ENCODE measurements at regions not wholly inside any gene's neighbourhood (a gene's known extent, or its start where the extent isn't known, plus 50 kb on each side); places are given as distances from the start of the nearest gene placed in this dataset.
"Not testable (repeated sequence)": the region's sequence is repeated elsewhere in the genome, so short reads cannot be mapped to it uniquely, and the experiment has no call there.

DNA sequence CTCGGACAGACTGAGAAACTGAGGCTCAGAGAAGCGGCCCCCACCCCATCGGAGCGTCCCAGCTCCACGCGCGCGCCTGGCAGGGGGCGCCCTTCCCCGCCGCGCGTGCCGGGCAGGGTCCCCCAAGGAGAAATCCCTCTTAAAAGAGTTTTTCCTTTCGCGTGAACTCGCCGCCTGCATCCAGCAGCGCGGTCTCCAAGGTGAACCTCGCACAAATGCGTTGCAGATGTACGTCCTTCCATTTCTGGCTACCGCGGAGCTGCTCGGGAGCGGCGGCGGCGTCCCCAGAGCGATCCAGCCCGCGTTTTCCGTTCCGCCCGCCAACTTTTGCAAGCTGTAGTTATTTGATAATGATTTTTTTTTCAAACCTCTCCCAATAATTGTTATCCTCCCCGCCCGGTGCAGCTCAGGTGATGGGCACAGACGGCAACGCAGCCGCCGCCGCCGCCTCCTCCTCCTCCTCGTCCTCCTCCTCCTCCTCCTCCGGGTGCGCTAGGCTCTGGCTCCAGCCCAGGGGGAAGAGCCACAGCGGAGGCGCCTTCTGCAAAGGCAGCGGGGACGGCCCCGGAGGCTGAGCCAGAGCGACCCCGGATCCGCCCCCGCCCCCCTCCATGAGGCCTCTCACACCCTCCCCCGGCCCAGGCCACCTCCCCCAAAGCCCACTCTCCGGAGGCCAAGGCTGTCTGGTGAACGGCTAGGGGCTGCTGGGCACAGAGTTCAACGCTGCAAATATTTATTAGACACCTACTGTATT is 74.0 kb upstream of the CUX1 start:
- TF ChIP-seq GATA1 (IDR thresholded peaks at IDR 0.05; ENCODE audit: low read depth, low read length), result no peak
- TF ChIP-seq POLR2A (IDR thresholded peaks at IDR 0.05; ENCODE audit: low read length), result no peak
- DNase-seq, result peak; percentile 82 to 84

- TF ChIP-seq POLR2A (IDR thresholded peaks at IDR 0.05; ENCODE audit: low read length), result no peak
- TF ChIP-seq GATA1 (IDR thresholded peaks at IDR 0.05; ENCODE audit: low read depth, low read length), result no peak
- DNase-seq, result no peak
Observed at GRCh38 chr7:101743995-101744360, 73.4 kb upstream of the CUX1 start.

DNA sequence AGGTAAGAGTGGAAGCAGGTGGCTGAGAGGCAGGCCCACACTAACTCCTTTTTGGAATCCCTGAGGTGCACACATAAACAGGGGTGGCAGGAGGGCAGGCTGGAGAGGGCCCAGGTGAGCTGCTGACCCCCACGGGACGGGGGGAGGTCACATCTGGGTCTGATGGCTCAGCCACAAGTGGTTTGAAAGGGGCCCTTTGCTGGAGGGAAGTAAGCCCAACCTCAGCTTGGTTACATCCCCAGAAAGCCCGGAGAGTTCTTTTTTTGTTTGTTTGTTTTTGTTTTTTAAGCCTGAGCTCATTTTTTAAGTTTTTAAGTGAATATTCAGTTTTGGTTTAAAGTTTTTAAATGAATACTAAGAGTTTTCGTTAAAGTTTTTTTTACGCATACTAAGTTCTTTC is 72.8 kb upstream of the CUX1 start:
- no peak for TF ChIP-seq GATA1 (IDR thresholded peaks at IDR 0.05; ENCODE audit: low read depth, low read length)
- no peak for TF ChIP-seq POLR2A (IDR thresholded peaks at IDR 0.05; ENCODE audit: low read length)
- DNase-seq, result no peak

DNA sequence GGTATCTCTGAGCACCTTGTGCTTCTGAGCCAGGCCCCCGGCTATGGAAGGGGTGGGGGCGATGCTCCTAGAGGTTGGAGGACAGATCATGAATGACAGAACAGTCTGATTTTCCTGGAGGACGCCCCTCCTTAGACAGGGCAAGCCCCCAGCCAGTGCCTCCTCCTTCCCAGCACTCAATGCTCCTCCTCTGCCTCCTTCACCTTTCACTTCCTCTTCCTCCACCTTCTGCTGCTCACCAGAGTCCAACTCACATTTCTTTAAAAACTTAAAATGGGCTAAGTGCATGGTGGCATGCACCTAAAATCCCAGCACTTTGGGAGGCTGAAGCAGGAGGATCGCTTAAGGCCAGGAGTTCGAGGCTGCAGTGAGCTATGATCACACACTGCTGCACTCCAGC is 71.1 kb upstream of the CUX1 start:
- no peak for TF ChIP-seq POLR2A (IDR thresholded peaks at IDR 0.05; ENCODE audit: low read length)
- no peak for DNase-seq

DNA sequence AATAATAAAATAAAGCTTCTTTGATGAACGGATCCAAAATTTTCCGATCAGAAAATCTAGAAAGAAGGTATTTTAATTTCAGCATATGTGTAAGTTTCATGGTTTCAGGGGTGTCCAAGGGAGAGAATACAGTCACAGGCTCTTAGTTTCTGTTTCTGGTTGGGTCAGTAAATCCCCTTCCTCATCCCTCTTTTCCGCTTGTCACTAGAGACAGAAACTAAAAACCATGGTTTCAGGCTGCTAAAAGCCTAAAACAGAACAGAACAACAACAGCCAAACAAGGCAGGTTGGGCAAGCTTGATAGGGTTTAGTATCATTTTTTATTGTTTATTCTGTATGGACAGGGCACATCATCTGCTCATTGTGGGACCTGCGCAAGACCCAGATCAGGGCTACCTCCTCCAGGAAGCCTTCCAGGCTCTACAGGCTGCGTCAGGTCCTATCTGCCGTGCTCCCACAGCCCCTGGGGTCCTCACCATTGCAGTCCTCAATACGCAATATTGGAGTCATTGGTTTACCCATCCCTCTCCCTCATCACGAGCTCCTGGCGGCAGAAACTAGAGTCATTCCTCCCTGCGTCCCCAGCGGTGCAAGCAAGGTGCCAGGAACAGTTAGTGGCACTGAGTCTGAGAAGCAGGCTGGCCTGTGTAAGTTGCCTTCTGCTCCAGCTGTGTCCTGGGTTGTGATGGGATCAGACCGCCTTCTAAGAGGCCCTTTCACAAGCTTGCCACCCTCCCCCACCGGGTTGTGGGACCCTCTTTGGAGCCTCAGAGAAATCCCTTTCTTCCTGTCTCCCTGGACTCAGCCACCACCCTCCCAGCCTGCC is 70.2 kb upstream of the CUX1 start:
- no peak for TF ChIP-seq POLR2A (IDR thresholded peaks at IDR 0.05; ENCODE audit: low read length)
- no peak for TF ChIP-seq GATA1 (IDR thresholded peaks at IDR 0.05; ENCODE audit: low read depth, low read length)
- no peak for DNase-seq

DNA sequence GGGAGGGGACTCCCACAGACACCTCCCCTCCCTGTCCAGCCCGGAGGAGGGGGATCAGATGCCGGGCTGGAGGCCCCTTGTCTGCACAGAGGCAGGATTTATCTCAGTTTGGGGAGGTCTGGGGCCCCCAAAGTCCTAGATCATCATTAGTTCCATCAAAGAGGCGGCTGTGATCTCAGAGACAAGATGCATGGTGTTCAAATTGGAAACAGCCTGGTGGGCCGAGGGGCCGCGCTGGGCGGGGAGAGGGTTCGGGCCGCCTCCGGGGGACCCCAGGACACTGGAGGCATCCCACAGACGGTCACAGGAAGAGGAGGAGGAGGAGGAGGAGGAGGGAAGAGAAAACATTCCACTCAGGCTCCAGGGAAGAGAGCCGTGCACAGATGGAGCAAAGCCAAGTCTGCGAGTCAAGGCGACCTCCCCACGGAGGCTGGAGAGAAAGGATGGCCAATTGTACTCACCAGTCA is 69.5 kb upstream of the CUX1 start:
- DNase-seq, result no peak

DNA sequence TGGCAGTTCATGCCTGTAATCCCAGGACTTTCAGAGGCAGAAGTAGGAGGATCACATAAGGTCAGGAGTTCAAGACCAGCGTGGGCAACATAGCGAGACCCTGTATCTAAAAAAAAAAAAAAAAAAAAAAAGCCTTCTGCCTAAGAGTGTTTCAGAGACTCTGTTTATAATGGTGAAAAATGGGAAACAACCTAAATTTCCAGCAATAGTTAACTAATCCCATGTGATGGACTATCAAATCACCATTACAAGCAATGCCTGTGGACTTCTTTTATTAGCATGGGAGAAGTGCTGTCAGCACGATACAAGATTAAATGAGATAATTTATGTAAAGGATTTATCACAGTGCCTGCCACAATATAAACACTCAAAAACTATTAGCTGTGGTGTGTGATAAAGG is 67.5 kb upstream of the CUX1 start:
- DNase-seq, result no peak
- TF ChIP-seq POLR2A (IDR thresholded peaks at IDR 0.05; ENCODE audit: low read length) (no peak), GATA1 (IDR thresholded peaks at IDR 0.05; ENCODE audit: low read depth, low read length) (no peak)

More for the DNA sequence above, 69.5 kb upstream of the CUX1 start:
- TF ChIP-seq GATA1 (IDR thresholded peaks at IDR 0.05; ENCODE audit: low read depth, low read length), result no peak
- TF ChIP-seq POLR2A (IDR thresholded peaks at IDR 0.05; ENCODE audit: low read length), result no peak

- DNase-seq, result no peak
- no peak for TF ChIP-seq GATA1 (IDR thresholded peaks at IDR 0.05; ENCODE audit: low read depth, low read length)
- TF ChIP-seq POLR2A (IDR thresholded peaks at IDR 0.05; ENCODE audit: low read length), result no peak
Observed at GRCh38 chr7:101753316-101753715, 64.1 kb upstream of the CUX1 start.

- no peak for DNase-seq
- TF ChIP-seq GATA1 (IDR thresholded peaks at IDR 0.05; ENCODE audit: low read depth, low read length), result no peak
- no peak for TF ChIP-seq POLR2A (IDR thresholded peaks at IDR 0.05; ENCODE audit: low read length)
Observed at GRCh38 chr7:101754424-101755159, 62.8 kb upstream of the CUX1 start.

- no peak for DNase-seq
- TF ChIP-seq POLR2A (IDR thresholded peaks at IDR 0.05; ENCODE audit: low read length) (no peak), GATA1 (IDR thresholded peaks at IDR 0.05; ENCODE audit: low read depth, low read length) (no peak)
Observed at GRCh38 chr7:101757879-101758278, 59.5 kb upstream of the CUX1 start.

DNA sequence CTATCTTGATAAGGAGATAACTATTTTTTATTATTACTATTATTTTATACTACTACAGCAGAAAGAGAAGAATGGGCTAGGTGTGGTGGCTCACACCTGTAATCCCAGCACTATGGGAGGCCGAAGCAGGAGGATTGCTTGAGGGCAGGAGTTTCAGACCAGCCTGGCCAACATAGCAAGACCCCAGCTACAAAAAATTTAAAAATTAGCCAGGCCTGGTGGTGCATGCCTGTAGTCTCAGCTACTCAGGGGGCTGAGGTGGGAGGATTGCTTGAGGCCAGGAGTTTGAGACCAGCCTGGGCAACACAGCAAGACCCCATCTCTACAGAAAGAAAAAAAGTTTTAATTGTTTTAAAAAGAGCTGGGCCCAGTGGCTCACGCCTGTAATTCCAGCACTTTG is 58.9 kb upstream of the CUX1 start:
- DNase-seq, result not testable (repeated sequence)

GRCh38 chr7:101764221-101764620 is 53.2 kb upstream of the CUX1 start:
- TF ChIP-seq GATA1 (IDR thresholded peaks at IDR 0.05; ENCODE audit: low read depth, low read length) (no peak), POLR2A (IDR thresholded peaks at IDR 0.05; ENCODE audit: low read length) (no peak)
- DNase-seq, result no peak

DNA sequence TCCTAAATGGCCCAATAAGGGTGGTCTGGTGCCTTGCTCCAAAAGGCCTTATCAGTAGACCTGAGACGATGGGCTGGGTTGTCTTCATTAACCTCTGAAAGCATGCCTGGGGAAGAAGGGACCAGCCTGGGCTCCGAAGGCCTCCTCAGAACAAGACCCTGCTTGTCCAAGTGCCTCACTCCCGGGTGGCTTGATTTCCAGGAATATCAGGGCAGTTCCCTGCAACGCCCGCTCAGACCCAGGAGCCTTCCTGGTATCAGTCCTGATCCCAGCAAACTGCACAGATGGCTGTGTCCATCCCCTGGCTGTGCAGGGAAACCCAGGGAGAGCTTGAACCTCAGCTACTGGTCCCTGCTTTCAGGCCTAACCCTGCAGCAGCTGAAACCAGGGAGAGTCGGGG is 49.9 kb upstream of the CUX1 start:
- DNase-seq, result no peak
- no peak for TF ChIP-seq POLR2A (IDR thresholded peaks at IDR 0.05; ENCODE audit: low read length)
- TF ChIP-seq GATA1 (IDR thresholded peaks at IDR 0.05; ENCODE audit: low read depth, low read length), result no peak
